Epithelial cell of proximal tubule (primary cell): ENCODE measurements at regions not wholly inside any gene's neighbourhood (a gene's known extent, or its start where the extent isn't known, plus 50 kb on each side); places are given as distances from the start of the nearest gene placed in this dataset.

ENCODE experiments used
- DNase-seq: peaks from one replicate; pipeline ENCODE4 v3.0.0-alpha.2; 2011; ENCODE audit warnings: low read depth
- H3K4me3 ChIP-seq: 2 replicates; pipeline ENCODE4 v1.5.1; 2011; ENCODE audit warnings: low read depth, mild to moderate bottlenecking, low read length
- CTCF ChIP-seq: conservative IDR thresholded peaks from 2 replicates; pipeline ENCODE4 v1.5.1; 2012; ENCODE audit warnings: low read depth, mild to moderate bottlenecking, low read length

GRCh38 chr4:188941524-188942119, 802.4 kb downstream of the TRIML1 start:
- DNase-seq: peak; percentile 99
- no peak for TF ChIP-seq CTCF
- H3K4me3 ChIP-seq: no peak overlapping the region

- no peak for TF ChIP-seq CTCF
- DNase-seq: no peak
- H3K4me3 ChIP-seq: no peak overlapping the region
Measured at GRCh38 chr4:188942606-188943005, 803.4 kb downstream of the TRIML1 start.

GRCh38 chr4:188949596-188949995, 810.4 kb downstream of the TRIML1 start:
- TF ChIP-seq CTCF: no peak
- DNase-seq: no peak
- no peak overlapping the region for H3K4me3 ChIP-seq

GRCh38 chr4:188955066-188955465, 815.8 kb downstream of the TRIML1 start:
- no peak for DNase-seq
- TF ChIP-seq CTCF: no peak
- H3K4me3 ChIP-seq: no peak overlapping the region

GRCh38 chr4:188956566-188956965, 817.3 kb downstream of the TRIML1 start:
- no peak for TF ChIP-seq CTCF
- DNase-seq: no peak
- H3K4me3 ChIP-seq: no peak overlapping the region

GRCh38 chr4:188958346-188958745, 819.1 kb downstream of the TRIML1 start:
- no peak overlapping the region for H3K4me3 ChIP-seq
- no peak for TF ChIP-seq CTCF
- DNase-seq: no peak

- H3K4me3 ChIP-seq: no peak overlapping the region
- no peak for DNase-seq
- no peak for TF ChIP-seq CTCF
Measured at GRCh38 chr4:188959424-188959823, 820.2 kb downstream of the TRIML1 start.
